NB4 (cell line): ENCODE measurements at regions not wholly inside any gene's neighbourhood (a gene's known extent, or its start where the extent isn't known, plus 50 kb on each side); places are given as distances from the start of the nearest gene placed in this dataset.

ENCODE experiments used
- CTCF ChIP-seq: IDR thresholded peaks from one replicate; pipeline ENCODE4 v1.5.1; 2012; ENCODE audit warnings: low read depth, low read length
- MAX ChIP-seq: IDR thresholded peaks from 2 replicates; pipeline ENCODE4 v1.6.1; 2011; ENCODE audit warnings: low read depth, low read length
- MYC ChIP-seq: IDR thresholded peaks from 2 replicates; pipeline ENCODE4 v1.6.1; 2011; ENCODE audit warnings: low read depth, low read length
- POLR2A ChIP-seq: IDR thresholded peaks from 2 replicates; pipeline ENCODE4 v1.6.1; 2011; ENCODE audit warnings: mild to moderate bottlenecking; ENCODE audit not compliant: insufficient read length; ENCODE audit errors: extremely low read depth

- TF ChIP-seq CTCF, result no peak
- TF ChIP-seq POLR2A, result no peak
- TF ChIP-seq MYC, result no peak
- TF ChIP-seq MAX, result no peak
Measured at GRCh38 chr7:142409471-142409870, 151.6 kb upstream of the PRSS58 start.
